Dermis blood vessel endothelial cell (primary cell): ENCODE measurements at regions not wholly inside any gene's neighbourhood (a gene's known extent, or its start where the extent isn't known, plus 50 kb on each side); places are given as distances from the start of the nearest gene placed in this dataset.
A peak's percentile ranks its signal among the peaks of the same experiment; 100 is the strongest.

ENCODE experiments used
- DNase-seq: peaks from one replicate; pipeline ENCODE4 v3.0.0; 2010

DNA sequence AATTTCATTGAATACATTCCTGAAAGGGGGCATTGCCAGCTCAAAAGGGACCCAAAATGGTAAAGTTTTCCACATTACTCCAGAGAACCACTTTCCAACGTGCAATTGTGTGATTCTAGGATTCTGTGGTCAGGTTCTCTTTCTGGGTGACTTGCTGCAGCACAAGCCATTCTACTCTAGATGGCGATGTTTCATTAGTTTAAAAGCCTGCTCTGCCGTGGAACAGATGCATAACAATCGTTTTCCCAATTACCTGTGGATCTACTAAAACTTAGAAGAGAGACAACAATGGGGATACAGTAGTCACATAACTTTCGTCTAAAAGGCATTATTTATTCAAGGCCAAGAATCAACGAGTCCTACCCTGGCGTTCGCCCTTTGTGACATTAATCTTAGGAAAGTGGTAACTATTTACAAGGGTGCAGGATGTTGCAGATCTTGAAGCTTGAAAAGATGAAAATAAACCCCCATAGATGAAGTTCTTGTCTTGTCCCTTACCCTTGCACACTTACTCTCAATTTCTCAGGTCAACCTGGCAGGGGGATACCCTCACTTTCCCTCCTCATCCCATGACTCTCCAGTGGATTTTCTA lies 400.9 kb downstream of the SNAPC1 start:
- DNase-seq = peak; percentile 68

DNA sequence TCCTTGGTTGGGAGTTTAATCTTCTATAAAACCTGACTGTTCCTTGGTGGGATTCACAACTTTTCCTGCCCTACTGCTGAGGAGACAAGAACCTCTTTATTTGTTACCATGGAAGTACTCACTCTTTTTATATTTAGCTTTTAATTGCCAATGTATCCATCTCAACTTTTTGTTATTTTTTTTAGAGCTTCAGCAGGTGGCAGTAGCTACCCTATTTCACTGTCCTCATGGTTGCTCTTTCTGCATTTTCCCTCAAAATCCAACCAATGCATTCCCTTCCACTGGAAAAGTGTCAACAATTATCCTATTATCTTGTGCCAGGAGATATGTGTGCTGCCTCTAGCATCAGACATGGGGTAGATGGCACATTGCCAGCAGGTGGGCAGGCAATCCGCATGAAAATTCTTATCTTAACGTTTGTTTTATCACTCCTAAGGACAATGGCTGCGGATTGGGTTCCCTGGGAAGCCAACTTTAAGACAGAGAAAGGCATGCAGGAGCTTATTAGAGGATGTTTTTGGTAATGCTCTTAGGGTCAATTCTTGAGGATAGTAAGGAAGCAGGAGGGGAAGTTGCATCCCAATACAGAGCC lies 406.4 kb downstream of the SNAPC1 start:
- DNase-seq = no peak

DNA sequence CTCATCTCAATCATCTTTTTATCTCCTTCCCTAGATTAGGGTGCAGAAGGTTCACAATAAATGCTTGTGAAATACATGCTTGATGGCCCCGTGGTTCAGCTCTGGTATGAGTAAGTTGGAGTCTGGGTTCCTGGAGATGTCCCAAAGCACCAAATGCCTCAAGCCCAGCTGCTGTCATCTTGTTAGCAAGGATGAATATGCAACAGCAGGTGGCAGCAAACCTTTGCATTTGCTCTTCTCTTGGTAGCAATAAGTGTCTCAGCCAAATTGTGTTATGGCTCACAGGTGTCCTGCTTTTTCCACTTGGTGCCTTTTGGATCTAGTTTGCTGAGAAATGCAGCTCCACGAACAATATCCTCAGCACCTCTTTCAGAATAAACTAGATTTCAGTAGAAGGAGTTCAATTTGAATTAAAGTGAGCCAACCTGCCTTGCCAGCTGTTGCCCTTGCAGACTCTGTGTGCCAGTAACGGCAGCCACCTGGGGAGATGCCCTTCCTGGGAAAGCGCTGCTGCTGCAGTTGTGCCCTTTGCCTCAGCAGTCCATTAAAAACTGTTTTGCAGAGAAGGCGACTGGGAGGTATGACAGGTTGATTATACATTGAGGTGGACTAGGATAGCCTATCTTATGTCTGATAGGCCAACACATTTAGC lies 417.3 kb downstream of the SNAPC1 start:
- DNase-seq = peak; percentile 87

DNA sequence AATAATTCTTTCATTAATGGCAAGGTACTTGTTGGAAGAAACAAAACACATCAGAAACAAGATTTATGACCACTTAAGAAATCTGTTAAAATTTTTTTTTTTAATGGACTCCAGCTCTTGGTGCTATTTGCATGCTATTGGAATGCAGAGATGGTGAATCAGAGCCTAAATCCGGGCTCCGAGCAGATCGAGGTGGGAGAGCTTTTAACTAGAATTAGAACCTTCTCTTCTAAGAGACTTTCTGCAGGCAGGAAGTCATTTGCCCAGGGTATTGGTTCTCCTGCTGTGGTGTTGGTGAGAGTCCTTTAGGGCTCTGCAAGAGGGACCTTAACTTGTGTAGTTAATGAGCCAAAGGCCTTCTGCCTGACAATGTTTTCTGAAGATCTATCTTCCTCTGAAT lies 419.4 kb downstream of the SNAPC1 start:
- DNase-seq = no peak

DNA sequence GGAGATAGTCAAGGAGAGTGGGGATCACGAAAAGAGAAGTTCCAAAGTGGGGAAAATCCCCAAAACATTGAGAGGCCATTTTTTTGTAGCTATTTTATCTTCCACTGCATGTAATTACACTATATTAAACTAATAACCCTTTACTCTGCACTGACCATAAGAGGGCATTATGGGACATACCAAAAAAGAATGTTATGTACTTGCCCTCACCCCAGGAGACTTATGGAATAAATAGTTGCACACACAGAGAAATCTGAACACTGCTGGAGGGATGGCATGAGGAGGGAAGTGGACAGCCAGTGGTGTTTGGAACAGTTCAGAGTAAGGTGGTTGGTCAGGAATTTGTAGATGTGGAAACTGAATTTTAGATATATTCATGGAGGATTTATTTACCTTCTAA lies 422.9 kb downstream of the SNAPC1 start:
- DNase-seq = peak; percentile 18

DNA sequence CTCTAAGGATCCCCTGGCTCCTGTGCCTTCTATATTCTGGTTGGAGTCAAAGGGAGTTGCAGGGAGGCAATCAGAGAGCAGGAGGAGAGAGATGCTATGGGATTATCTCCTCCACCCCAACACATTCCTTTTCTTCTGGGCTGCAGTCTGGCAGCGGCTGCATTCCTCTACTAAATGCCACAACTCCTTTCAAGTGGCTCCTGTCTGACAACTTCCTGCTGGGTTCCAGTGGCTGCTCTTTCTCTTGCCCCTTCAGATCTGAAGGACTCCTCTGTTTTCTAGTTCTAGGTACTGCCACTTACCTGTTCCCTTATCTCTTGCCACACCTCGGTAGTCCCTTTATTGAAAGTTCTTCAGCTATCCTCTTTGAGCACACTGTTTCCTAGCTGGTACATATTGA lies 425.0 kb downstream of the SNAPC1 start:
- no peak for DNase-seq

DNA sequence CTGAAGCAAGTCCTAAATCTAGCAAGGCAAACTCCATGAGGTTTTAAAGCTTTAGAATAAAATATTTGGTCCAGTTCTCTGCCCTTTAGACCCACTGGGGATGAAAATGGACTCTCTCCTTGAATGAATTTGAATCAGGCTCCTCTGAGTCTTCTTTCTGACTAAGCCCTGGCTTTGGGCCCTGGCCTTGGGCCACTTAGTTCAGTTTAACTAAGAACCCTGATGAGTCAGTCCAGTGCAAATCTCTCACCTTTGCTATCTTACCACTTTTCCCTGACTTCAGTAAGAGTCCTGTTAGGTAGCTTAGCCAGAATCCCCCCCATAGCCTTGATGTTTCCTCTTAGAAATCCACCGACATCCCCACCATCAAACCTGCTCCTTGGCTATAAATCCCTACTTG lies 427.5 kb downstream of the SNAPC1 start:
- no peak for DNase-seq

DNA sequence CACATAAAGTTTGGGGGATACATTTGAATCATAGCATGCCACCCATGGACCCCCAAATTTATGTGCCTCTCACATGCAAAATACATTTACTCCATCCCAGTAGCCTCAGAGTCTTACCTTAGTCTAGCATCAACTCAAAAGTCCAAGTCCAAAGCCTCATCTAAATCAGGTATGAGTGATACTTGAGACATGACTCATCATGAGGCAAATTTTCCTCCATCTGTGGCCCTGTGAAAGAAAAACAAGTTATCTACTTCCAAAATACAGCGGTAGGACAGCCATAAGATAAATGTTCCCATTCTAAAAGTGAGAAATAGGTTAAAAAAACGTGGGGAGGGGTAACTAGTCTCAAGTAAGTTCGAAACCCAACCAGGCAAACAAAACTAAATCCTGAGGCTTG lies 444.2 kb downstream of the SNAPC1 start:
- DNase-seq = no peak

DNA sequence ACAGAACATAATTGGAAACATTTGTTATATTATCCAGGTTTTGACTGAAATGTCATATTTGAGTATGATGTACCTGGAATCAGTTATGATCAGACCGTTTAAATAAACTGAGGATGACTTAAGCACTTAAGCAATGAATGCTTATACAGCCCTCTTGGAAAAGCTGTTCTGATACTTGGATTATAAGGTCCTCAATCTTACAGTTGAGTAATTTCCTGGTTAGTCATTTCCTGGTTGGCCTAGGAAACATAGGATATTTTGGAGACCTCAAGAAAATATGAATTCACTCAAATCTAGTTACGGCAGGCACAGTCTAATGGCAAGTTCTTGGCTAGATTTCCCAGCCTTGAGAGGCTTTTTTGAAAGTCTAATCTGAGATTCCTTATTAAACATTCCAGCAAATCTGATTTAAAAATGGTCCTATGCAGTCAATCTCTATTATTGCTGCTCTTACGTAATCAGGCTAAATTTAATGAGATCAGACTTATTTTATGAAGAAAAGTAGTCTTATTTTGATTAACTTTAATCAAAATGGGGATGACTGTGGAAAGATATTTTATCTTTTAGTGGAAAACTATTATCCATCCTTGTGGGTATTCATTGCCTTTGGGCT lies 447.2 kb downstream of the SNAPC1 start:
- peak; percentile 89 for DNase-seq

DNA sequence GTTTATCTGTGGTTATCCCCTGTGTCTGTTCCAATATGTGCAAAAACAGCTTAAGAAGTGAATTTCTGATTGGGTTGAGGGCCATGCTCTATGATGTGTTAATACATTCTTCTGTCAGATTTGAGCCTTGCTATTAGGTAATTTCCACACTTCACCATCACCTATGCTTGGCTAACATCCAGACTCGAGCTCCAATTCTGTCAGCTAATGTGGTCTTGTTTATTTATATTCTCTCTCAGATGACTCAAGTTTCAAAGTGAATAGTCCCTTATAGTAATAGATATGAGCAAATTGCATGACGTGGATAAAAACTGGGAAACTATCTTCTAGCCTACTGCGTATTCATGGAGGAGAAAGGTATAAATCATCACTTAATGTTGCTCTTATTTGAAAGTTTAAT lies 451.3 kb downstream of the SNAPC1 start:
- DNase-seq = peak; percentile 5

DNA sequence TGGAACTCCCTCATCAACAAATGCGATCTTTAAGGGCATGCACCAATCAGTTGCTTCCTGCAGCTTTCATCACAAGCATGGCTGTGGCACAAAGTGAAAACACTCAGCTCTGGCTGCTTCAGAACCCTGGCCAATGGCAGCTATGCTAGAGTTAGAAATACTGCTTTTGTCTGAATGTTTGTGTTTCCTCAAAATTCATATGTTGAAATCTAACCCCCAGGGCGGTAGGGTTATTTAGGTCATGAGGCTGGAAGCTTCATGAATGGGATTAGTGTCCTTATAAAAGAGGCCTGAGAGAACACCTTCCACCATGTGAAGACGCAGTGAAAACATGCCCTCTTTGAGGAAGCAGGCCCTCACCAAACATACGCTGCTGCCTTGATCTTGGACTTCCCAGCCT lies 453.9 kb downstream of the SNAPC1 start:
- DNase-seq = no peak

DNA sequence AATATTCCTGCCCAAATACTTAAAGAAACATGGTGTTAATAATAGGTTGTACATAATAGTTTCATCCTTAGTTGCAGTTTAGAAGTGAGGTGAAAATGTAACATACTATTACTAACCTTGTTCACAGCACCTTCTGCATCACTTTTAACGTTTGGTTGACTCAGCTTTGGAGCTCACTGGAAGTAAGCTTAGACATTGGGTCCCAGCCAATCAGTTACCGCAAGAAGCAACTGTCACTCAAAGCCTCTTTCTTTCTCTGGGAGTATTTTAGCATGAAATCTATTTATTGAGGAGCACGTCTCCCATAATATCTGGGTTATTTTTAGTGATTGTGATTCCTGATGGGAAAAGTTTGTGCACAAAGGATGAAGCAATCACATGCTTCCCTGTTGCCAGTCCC lies 472.6 kb downstream of the SNAPC1 start:
- DNase-seq = no peak

DNA sequence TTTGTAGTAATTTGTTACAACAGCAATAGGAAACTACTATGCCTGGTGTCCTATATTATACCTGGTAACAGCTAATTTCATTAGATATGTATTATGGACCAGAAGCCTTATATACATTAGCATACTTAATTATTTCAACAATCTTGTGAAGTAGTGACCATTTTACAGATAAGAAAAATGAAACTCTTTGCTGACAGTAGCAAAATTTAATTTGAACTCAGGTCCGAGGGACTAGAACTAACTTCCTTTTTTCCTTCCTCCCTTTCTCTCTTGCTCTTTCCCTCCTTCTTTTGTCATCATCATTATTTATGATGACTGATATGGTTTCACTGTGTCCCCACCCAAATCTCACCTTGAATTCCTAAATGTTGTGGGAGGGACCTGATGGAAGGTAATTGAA lies 482.0 kb downstream of the SNAPC1 start:
- DNase-seq = no peak

DNA sequence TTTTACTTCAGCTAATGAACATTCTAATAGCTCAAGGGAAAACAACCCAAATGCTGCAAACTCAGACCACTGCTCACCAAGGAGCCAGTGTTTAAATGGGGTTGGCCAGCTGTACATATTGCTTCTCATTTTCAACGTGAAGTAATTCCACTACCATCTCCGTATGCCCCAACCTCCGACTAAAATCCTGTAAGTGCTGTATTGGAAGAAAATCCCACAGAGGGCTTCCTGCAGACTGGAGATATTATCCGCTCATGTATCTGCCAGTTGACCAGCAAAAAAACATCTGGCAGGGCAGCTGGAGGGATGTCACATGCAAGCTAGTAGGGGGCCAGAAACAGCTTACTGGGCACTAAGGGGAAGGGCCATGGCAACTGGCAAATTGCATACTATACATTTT lies 485.0 kb downstream of the SNAPC1 start:
- DNase-seq = no peak

DNA sequence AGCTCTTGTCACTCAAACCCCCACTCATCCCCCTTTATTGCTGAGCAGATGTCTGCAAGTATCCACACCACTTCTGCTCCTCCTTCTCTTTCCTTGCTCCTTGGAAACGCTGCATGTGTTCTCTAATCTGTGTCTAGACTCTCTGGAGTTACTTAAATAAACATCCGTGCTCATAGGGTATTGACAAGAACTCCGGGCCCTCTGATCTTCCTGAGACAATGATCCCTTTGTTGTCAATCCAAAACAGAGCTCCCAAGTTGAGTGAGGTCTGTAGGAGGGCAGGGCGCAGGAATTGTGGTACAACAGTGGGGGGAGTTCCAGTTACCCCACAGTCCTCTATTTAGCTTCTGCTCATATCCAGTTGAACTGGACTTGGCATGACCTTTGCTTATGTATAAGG lies 489.0 kb downstream of the SNAPC1 start:
- no peak for DNase-seq

DNA sequence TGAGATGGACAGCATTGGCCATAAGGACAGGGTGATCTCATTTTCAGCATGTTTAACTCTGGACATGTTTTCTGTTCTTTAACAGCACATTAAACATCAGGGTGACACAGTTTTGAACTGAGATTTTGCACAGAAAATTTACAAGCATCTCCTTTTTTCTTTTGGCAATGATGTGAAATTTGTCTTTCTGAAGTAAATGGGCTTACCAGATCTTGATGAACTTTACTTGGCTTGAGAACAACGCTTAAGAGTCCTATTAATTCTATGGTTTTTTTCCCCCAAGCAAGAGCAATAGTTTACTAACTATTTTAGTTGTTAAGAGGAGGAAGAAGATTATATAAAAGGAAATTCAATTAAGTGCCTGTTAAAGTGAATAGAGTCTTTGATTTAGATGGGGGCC lies 491.0 kb downstream of the SNAPC1 start:
- no peak for DNase-seq

DNA sequence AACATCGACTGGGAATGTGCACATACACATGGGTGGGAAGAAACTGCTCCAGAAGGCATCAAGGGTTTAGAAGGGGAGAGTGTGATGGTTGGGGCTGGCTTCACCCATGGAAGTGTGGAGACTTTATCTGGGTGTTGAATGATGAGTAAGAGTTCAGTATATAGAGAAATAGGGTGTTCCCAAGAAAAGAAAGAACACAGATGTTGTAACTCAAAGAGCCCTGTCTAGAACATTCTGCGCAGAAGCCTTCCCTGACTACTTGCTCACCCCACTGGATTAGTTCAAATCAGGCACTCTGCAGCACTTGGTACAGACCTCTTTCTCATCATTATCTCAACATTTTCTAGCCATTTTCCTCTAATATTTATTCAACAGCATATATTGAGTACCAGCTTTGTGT lies 491.7 kb downstream of the SNAPC1 start:
- no peak for DNase-seq

DNA sequence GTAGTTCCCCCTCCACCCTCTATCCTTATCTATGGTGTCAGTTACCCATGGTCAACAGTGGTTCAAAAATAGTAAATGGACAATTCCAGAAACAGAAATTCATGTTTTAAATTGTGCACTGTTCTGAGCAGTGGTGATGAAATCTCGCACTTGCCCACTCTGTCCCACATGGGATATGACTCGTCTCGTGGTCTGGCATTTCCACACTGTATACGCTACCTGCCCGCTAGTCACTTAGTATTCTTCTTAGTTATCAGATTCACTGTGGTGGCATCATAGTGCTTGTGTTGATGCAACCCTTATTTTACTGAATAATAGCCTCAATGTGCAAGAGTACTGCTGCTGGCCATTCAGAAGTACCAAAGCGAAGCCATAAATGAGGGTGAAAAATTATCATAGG lies 507.0 kb downstream of the SNAPC1 start:
- no peak for DNase-seq

DNA sequence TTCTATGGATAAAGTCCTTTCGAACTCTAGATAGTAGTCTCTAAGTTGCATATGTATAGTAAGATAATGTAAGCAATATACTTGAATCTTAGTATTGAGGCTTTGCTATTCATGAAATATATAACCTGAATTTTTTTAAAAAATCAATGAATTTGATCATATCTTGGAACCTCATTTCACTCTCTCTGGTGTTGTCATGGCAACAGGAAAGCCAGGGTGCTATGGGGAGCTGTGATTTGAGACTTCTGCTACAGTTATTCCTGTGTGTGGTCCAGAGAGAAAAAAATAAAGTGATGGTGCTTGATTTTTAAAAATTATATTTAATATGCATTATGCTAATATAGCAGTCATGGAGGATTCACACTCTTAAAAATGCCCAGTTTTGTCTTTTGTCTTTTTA lies 508.0 kb downstream of the SNAPC1 start:
- no peak for DNase-seq

DNA sequence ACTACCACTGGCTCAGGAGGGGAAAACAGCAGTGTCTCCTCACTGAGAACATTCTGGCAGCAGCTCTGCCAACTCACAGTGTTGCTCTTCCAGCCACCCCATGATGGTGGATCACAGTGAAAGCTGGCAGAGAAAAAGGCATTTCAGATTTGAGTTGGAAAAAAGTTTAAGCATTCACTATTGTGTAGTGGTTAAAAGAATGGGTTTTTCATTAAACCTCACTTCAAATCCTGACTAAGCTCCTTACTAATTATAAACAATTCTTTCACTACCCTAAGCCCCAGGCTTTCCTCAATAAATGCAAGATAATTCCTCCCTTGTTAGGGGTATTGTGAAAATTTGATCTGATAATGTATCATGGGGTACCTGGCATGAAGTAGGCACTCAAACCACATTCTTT lies 518.1 kb downstream of the SNAPC1 start:
- no peak for DNase-seq

DNA sequence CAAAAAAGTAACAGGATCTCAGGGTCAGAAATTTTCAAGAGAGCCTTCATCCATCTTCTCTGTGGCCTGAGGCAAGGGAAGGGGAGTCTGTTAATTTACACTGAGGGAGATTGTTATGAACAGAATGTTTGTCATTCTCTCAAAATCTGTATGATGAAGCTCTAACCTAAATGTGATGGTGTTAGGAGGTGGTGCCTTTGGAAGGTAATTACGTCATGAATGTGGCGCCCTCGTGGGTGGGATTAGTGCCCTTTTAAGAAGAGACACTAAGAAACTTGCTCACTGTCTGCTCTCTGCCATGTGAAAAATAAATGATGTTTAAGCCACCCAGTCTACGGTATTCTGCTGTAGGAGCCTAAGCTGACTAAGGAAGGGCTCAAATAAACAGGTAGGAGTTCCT lies 521.6 kb downstream of the SNAPC1 start:
- DNase-seq = no peak

DNA sequence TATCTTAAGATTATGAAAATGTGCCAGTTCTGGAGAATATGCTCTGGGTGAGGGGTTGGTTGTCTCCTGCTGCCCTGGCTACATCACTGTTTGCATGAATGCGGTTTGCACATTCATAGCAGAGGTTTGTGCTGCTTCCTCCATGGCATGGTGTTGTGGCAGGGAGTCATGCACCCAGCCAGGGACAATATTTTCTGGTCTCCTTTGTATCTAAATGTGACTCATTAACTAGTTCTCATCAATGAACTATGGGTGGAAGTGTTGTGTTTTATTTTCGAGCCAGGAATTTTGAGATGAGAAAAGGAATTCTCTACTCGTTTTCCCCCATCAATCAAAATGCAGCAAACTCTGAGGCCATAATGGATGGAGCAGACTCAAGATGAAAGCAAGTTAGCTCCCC lies 527.3 kb downstream of the SNAPC1 start:
- DNase-seq = no peak

DNA sequence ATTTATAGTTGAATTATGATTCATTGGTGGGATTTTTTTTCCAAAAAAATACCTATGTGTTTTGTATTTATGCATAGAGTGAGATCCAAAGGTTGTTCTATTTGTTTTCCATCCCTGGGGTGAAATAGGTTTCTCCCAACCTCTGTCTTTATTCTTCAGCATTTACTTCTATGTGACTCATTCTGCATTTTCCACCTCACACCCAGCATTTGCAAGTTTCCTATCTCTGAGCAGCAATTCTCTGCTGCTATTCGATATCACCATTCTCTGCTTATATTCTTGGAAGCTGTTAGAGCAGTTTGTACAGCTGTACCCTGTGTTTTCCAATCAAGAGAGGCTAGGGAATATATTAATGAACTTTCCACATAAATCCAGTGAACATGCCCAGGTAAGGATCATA lies 538.9 kb downstream of the SNAPC1 start:
- no peak for DNase-seq

DNA sequence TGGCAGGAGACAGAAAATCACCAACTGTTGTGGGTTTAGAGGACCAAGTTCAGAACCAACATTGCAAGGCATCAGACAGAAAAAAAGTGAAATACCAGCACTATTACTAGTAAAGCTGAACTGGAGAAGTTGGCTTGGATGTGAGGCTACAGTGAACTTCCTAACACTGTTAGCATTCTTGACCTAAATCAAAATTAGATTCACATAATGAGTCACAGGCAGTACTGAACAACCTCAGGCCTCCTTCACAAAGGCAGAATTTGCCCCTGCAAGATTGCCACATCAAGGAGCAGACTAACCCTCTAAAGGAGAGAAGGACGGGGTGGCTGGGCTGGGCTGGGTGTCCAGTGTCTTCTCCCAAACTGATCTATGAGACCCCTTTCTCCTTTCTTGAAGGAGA lies 539.7 kb downstream of the SNAPC1 start:
- no peak for DNase-seq
